Stimulated activated CD4-positive, alpha-beta T cell treated with anti-CD3 and anti-CD28 coated beads, Interleukin-4, amount 100 ng/mL, for 24 hours (primary cell): ENCODE measurements at regions not wholly inside any gene's neighbourhood (a gene's known extent, or its start where the extent isn't known, plus 50 kb on each side); places are given as distances from the start of the nearest gene placed in this dataset.

Experiments
- DNase-seq: peaks from one replicate; pipeline ENCODE4 v3.0.0-alpha.2; 2020

DNA sequence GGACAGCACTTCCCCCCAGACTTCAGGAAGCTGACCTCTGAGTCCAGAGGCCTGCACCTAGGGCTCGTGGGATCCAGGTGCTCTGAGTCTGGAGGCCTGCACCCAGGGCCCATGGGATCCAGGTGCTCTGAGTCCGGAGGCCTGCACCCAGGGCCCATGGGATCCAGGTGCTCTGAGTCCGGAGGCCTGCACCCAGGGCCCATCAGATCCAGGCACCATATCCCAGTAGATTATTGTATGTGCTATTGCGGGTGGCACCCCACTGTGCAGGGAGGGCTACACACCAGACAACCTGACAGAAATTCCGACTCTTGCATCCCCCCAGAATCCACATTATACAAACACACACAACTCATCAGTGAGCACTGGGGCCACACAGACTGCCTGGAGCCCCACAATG, 515.2 kb downstream of the EIPR1 start:
- no peak for DNase-seq

- DNase-seq = no peak
Observed at GRCh38 chr2:2861666-2862240, 515.9 kb downstream of the EIPR1 start.

GRCh38 chr2:2860589-2861300, 516.9 kb downstream of the EIPR1 start:
- no peak for DNase-seq

DNA sequence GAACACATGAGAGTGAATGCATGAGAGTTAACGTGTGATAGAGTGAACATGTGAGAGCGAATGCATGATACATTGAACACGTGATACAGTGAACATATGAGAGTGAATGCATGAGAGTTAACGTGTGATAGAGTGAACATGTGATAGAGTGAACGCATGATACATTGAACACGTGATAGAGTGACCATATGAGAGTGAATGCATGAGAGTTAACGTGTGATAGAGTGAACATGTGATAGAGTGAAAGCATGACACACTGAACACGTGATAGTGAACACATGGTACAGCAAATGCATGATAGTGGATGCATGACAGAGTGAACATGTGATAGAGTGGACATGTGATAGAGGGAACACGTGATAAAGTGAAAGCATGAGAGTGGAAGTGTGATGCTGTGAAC, 517.9 kb downstream of the EIPR1 start:
- no peak for DNase-seq

DNA sequence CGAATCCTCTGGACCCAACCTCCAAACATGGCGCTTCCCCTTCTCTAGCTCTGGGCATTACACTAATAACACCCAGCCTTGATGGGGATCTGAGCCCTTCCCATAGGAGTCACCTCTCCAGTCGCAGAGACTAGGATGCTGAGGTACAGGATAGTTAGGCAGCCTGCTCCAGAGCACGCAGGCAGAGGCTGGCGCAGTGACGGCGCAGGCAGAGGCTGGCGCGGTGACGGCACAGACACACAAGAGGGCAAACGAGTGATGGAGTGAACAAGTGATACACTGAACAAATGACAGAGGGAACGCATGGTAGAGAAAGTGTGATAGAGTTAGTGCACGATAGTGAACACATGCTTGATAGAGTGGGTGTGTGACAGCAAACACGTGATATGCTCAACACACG, 518.5 kb downstream of the EIPR1 start:
- DNase-seq = no peak

- DNase-seq = no peak
Observed at GRCh38 chr2:2856723-2857415, 520.7 kb downstream of the EIPR1 start.

DNA sequence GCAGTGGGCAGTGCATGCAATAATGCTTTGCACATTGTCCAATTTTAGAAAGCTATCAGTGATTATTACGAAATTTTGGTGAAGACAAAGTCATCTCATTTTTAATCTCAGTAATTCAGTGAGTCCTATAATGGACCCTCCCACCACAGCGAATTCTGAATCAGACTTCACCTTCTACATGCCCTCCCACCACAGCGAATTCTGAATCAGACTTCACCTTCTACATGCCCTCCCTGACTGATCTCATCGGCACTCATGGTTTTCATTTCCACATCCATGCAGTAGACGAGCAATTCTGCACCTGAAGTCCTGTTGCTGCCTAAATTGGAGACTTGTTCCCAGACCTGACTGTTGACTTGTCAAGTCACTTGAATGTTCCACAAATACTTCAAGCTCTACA, 522.3 kb downstream of the EIPR1 start:
- DNase-seq = no peak

GRCh38 chr2:2853346-2853745, 522.3 kb upstream of the MYT1L start:
- DNase-seq = no peak

- DNase-seq = no peak
Observed at GRCh38 chr2:2851806-2852777, 521.0 kb upstream of the MYT1L start.

DNA sequence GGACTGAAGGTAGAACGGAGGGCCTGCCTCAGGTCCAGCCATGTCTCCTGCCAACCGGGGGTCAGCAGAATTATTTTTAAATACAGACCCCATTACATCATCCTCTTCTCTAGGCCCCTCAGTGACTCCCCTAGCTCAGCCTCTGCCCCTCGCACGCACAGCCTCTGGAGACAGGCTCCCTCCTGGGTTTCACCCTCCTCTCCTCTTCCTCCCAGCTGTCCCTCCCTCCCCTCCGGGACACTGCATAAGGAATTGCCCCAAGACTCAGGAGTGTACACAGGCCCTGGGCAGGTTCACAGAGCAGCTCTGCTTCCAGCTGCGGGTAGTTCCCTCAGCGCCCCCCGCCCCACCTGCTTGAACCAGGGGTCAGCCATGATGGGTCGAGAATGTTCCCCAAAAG, 520.2 kb upstream of the MYT1L start:
- no peak for DNase-seq

- no peak for DNase-seq
Observed at GRCh38 chr2:2850859-2851258, 519.8 kb upstream of the MYT1L start.

GRCh38 chr2:2850218-2850755, 519.2 kb upstream of the MYT1L start:
- no peak for DNase-seq

DNA sequence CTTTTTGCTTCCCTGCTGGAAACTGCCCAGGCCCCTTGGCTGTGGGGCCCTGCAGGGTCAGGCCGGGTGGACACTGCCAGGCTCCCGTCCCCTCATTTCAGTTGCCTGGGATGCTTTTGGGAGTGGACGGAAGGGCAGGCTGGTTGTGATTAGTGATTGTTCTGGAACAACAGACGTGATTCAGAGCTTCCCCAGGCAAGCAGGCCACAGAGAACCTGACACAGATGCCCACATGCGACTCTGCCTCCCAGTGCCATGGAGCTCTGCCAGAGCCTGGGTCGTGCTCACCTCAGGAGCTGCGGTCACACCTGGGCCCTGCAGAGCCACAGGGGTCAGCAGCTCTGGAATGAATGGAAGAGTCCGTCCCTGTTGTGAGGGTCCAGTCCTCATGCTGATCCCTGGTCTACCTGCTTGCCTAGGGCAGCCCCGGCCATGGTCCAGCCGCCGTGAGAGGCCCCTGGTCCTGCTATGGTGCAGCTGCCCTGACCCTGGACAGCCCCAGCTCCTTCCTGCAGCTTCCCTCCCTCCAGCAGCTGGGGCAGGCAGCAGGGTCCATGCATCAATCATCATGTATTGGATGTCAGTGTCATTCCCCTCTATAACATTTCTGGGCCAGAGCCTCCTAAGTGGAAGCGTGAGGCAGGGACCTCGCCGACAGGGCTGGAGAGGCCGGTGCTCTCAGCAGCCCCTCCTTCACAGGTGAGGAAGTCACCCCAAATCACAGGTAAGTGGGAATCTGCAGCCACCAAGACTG, 518.6 kb upstream of the MYT1L start:
- no peak for DNase-seq

DNA sequence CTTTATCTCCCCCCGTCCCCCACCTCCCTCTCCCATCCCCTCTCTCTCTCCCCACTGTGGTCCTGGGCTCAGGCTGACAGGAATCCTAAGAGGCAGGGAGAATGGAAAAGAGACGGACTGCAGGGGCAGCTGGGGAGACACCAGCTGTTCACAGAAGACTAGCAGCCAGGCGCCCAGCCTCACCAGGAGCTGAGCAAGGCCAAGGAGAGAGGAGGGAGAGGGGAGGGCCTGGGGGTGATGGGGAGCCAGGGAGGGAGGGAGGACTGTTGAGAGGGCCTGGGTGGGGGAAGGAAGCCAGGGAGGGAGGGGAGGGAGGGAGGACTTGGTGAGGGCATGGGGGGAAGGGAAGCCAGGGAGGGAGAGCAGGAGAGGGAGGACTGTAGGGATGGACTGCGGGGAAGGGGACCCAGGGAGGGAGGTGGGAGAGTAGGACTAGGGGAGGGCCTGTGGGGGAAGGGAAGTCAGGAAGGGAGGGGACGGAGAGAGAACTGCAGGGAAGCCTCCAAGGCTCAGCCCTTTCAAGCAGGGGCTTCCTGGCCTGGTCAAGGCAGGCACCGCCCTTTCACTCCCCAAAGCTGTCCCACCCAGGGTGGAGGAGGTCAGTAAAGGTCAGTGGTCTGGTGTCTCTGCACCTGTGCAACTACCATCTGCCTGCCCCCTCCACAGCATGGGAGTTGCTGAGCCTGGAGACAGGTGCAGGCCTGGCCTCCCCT, 517.7 kb upstream of the MYT1L start:
- no peak for DNase-seq

DNA sequence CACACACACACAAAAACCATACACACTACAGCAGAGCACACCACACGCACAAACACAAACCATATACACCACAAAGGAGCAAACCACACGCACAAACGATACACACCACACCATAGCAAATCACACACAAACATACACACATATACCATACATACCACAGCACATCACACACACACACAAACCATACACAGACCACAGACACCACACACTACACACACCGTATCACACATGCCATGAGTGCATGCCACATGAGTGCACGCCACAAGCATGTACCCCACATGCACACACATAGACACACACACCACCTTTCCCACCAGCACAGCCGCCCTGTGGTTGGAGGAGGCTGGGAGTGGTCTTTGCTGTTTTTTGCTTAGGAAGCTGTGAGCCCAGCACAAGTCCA, 517.1 kb upstream of the MYT1L start:
- no peak for DNase-seq

DNA sequence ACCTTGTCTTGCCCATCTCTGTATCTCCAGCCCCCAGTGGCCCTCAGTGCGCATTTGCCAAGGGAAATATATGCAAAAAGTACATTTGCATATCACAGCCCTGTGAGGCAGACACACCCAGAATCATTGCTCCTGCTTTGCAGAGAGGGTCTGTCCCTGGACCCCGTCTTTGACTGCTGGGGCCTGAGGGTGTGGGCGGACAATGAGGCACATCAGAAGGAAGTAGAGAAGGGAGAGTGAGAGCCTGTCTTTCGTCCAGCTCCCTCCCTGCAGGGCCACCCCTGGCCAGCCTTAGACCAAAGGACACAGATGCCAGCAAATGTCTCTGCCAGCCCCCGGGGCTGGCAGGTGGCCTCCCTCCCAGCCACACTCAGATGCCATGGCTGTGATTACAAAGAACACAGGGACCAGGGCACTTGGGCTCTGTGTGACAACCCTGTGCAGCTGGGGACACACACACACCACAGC, 516.2 kb upstream of the MYT1L start:
- DNase-seq = no peak

DNA sequence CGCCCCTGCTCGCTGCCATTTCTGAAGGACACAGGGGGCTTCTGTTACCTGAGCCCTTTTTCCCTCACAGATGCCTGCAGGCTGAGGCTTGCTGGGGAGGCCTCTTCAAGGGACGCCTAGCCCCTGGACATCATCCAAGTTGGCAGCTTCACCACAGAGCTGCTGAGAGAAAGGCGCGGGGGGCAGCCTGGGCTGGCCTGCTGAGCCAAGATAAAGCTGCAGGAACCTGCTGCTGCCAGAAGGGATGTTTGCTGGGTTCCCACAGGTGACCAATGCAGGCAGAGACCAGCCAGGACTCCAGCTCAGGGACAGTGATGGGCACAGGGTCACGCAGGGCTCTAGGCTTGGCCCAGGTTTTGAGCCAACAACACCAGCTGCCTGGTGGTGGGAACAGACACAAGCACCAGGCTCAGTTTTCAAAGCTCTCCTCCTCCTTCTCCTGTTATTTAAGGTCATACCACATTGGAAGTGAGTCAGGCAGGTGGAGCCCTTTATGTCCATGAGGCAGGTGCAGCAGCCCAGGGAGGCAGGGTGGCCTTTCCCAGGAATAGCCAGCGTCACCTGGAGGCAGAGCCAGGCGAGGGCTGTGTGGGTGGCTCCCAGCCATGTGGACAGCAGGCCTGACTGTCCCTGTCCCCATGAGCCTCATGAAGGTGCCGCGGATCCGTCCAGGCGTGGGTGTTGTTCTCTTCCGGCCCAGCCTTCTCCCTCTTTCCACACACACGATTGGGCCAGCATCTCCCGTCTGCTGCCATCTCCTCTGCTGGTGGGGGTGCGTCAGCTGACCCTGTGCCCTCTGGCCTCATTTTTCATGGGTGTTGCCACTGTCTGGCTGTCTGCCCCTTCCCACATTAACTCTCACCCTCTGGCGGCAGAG, 515.5 kb upstream of the MYT1L start:
- DNase-seq = no peak

- no peak for DNase-seq
Observed at GRCh38 chr2:2845806-2846315, 514.8 kb upstream of the MYT1L start.

DNA sequence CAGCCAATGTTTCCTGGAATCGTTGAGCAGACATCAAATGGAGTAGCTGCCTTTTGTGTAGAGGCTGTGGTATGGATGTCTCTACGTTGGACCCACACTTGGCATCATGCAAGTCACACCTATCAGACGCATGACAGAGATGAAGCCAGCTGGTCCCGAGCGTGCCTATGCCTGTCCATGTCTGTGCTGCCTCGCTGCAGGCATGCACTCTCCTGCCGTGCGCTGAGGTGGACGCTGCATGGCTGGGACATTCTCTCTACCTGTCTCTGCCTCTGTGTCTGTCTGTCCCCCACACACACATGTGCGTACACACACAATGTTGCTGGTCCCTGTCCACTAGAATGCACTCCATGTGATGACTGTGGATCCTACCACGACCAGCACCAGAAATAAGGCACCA, 514.2 kb upstream of the MYT1L start:
- no peak for DNase-seq

GRCh38 chr2:2843969-2844548, 513.0 kb upstream of the MYT1L start:
- no peak for DNase-seq
